ENCODE measurements at regions not wholly inside any gene's neighbourhood (a gene's known extent, or its start where the extent isn't known, plus 50 kb on each side); places are given as distances from the start of the nearest gene placed in this dataset.
A peak's percentile ranks its signal among the peaks of the same experiment; 100 is the strongest.

DNA sequence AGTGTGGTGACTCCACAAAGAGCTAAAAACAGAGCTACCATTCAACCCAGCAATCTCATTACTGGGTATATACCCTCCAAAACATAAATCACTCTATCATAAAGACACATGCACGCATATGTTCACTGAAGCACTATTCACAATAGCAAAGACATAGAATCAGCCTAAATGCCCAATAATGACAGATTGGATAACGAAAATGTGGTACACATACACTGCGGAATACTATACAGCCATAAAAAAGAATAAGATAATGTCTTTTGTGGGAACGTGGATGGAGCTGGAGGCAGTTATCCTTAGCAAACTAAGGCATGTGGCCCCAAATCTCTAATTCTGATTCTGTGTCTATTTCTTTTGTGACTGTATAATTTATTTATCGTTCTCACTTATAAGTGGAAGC lies 89.0 kb upstream of the PRNP start:
- DNase-seq: no peak

DNA sequence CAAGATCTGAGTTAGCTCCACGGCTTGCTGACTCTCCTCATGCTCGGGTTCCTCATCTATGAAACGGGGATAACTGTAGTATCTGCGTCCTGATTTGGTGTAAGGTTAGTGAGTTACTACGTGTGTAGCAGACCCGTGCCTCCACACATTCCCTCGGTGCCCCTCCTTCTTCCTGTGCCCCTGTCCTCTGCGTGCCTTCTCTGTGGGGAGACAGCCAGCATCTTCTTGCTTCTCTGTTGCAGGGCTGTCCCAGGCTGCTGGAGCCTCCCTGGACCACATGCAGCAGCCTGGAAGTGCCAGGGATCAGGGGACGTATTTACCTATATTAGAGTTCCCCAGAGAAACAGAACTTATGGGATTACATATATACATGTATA lies 93.1 kb upstream of the PRNP start:
- DNase-seq: no peak

GRCh38 chr20:4592316-4593148 lies 93.7 kb upstream of the PRNP start:
- peak; percentile 24 to 47 for DNase-seq

GRCh38 chr20:4591975-4592315 lies 94.3 kb upstream of the PRNP start:
- no peak for DNase-seq

DNA sequence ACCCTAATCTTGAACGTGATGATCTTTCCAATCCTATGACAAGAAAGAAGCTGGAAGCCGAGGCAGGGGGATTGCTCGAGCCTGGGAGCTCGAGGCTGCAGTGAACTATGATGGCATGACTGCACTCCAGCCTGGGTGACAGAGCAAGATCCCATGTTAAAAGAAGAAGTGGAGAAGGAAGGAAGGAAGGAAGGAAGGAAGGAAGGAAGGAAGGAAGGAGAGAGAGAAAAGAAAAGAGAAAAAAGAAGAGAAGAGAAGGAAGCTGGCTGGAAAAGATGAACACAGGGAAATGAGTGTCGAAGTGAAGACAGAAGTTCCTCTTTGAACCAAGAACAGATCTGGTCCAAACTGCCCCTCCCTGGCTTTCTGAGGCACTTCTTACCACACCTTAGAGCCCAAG lies 100.5 kb upstream of the PRNP start:
- no peak for DNase-seq

- DNase-seq: no peak
Observed at GRCh38 chr20:4585104-4585753, 101.0 kb upstream of the PRNP start.

DNA sequence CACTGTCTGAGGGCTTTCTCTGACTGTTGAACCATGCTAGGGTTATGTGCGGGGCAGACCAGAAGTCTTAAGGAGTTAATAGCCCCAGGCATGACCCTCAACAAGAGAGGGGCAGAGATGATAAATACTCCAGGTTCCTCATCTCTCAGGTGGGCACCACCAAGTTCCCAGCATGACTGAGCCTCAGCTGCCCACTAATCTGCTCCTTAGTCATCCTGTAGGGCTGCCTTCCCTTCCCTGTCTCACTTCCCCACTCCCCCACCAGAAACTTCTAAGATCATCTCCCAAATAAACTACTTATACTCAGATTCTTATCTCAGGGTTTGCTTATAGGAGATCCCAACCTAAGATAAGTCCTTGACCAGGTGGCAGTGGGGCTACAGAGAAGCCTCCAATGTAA lies 101.7 kb upstream of the PRNP start:
- no peak for DNase-seq

- DNase-seq: no peak
Observed at GRCh38 chr20:4581838-4582237, 104.4 kb upstream of the PRNP start.

DNA sequence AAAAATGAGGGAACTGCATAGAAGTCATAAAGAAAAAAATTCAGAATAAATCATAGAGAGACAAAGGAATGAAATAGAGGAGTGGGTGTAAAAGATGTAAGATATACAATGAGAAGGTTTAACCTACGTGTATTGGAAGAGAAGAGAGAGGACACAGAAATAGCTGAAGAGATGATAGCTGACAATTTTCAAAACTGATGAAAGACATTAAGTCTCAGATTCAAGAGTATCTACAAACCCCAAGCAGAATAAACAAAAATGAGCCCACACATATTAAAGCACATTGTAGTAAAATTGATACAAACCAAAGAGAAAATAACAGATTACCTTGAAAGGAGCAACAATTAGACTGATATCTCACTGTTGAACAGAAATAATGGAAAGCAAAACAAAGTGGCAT lies 107.9 kb upstream of the PRNP start:
- DNase-seq: no peak

GRCh38 chr20:4574356-4574690 lies 111.9 kb upstream of the PRNP start:
- no peak for DNase-seq

GRCh38 chr20:4573564-4574355 lies 112.5 kb upstream of the PRNP start:
- DNase-seq: no peak

GRCh38 chr20:4571759-4572531 lies 114.3 kb upstream of the PRNP start:
- no peak for DNase-seq

DNA sequence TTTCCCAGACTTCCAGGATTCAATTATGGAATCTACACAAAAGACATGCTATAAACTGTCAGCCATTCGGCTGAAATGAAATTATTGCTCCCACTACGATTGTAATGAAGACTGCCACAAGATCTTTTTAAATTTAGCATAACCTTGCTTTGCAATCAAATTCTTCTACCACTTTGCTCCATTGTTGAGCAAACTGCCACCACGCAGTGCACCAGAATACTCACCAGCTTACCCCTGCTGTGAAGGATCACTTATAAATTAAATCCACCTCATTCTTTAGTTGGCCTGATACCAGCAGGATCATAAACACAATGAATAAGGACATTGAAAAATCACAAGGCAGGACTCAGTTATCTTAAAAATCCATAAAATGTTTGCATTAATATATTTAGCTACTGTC lies 116.4 kb upstream of the PRNP start:
- DNase-seq: no peak

- no peak for DNase-seq
Observed at GRCh38 chr20:4569092-4569491, 117.2 kb upstream of the PRNP start.

- DNase-seq: no peak
Observed at GRCh38 chr20:4568361-4568959, 117.8 kb upstream of the PRNP start.

DNA sequence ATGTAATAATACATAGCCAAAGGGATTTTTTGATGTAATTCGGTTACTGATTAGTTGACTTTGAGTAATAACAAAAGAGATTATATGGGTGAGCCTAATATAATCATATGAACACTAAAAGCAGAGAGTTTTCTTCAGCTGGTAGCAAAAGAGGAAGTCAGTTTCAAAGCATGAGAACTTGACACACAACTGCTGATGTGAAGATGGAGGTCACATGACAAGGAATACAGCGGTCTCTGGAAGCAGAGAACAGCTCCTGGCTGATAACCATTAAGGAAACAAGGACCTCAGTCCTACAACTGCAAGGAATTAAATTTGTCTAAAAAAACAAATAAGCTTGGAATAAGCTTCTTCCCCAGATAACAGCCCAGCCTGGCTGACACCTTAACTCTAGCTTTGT lies 119.1 kb upstream of the PRNP start:
- DNase-seq: no peak

DNA sequence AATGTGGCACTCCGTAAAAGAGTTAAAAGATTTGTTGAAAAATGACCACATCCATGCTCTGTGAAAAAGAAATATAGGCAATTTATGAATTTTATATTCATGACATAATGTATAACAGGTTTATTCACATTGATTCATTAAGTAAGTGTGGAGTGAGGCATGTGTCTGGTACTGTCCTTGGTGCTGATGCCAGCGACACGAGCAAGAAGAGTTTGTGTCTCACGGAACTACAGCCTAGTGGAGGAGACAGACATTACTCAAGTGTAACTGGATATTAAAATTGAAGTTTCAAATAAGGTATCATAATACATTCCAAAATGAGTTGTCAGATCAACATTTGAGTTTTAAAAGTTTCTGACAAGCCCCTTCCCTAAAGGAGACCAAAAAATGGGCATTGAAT lies 122.7 kb upstream of the PRNP start:
- DNase-seq: peak in 1 of 2 donors; percentile 3

- no peak for DNase-seq
Observed at GRCh38 chr20:4563031-4563430, 123.2 kb upstream of the PRNP start.

DNA sequence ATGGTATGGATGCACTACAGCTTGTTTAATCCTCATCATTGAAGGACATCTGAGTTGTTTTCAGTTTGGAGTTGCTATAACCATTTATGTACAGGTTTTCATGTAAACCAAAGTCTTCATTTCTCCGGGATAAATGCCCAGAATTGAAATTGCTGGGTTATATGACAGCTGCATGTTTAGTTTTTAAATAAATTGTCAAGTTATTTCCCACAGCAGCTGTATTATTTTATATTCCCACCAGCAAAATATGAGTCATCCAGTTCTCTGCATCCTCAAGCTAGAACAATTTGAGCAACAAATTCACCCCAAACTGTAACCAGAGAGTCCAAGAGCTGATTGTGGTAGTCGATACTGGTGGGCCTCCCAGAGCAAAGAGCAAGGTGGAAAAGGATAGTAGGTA lies 125.6 kb upstream of the PRNP start:
- no peak for DNase-seq

GRCh38 chr20:4559906-4560305 lies 126.3 kb upstream of the PRNP start:
- DNase-seq: no peak

DNA sequence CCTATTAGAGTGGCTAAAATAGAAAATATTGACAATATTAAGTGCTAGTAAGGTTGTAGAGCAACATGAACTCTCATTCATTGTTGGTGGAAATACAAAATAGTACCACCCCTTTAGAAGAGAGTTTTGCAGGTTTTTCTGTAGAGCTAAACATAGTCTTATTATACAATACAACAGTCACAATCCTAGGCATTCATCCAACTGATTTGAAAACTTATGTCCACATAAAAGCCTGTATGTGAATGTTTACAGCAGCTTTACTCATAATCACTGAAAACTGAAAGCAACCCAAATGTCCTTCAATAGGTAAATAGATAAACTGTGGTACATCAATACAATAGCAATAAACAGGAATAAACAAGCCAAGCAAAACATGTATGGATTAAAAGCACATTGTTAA lies 127.2 kb upstream of the PRNP start:
- no peak for DNase-seq

DNA sequence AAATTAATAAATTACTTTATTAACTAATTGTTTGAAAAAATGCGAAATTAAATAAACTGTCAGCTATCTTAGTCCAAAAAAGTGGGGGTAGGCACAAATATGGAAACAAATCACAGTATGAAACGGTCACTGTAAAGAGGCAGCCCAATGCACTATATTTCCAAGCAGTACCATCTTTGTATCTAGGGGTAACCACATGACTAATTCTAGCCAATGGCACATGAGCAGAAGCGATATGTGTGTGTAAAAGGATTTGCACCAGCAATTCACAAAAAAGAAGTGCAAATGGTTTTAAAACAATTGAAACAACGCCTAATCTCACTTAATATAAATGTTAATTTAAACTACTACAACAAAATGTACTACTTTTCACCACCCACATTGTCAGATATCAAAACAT lies 129.5 kb upstream of the PRNP start:
- no peak for DNase-seq
